Stimulated activated CD4-positive, alpha-beta T cell treated with anti-CD3 and anti-CD28 coated beads, Interleukin-1b, Interleukin-23, amount 100 ng/mL, for 1 hour (primary cell): ENCODE measurements at regions not wholly inside any gene's neighbourhood (a gene's known extent, or its start where the extent isn't known, plus 50 kb on each side); places are given as distances from the start of the nearest gene placed in this dataset.
"Not testable (repeated sequence)": the region's sequence is repeated elsewhere in the genome, so short reads cannot be mapped to it uniquely, and the experiment has no call there.

Experiments
- DNase-seq, 2 donors: peaks; one replicate each; pipeline ENCODE4 v3.0.0-alpha.2; 2020; ENCODE audit warnings: low read depth in 2 of 2

- DNase-seq = no peak
Observed at GRCh38 chr3:66629982-66630368, 129.2 kb upstream of the LRIG1 start.

- DNase-seq = no peak
Observed at GRCh38 chr3:66633402-66634381, 132.9 kb upstream of the LRIG1 start.

DNA sequence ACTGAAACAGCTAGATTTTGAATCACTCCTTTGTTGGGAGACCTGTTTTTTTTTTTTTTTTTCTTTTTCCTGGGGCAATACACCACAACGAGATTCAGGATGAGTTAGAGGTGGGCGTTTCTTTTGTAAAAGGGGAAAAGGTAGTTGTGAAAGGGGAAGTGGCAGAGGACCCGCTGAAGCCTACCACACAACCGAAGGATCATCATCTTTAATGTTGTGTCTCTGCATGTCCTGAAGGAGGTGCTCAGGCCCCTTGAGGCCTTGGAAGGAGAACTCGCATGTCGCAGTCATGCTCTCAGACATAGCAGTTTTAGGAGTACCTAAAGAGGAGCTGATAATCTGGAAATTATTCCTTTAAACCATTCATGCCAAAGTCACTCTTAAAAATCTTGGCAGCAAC lies 137.9 kb upstream of the LRIG1 start:
- DNase-seq = no peak

GRCh38 chr3:66639809-66640356 lies 139.1 kb upstream of the LRIG1 start:
- no peak for DNase-seq

DNA sequence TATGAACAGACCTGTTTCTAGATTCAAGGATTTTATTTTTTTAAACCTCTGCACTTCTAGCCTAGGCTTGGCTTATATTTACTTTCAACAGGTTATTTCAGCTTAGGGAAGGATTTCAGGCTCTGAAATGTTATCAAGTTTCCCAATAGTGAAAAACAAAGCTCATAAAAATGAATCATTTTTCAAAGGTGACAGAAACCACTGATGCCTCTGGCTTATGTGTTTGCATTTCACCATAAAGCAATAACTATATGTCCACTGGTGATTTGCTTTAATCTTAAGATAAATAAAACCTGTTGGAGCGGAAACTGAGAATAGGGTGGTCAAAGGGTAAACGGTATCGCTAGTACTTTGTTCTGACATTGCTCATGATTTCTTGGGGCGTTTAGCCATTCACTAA lies 141.2 kb upstream of the LRIG1 start:
- no peak for DNase-seq

DNA sequence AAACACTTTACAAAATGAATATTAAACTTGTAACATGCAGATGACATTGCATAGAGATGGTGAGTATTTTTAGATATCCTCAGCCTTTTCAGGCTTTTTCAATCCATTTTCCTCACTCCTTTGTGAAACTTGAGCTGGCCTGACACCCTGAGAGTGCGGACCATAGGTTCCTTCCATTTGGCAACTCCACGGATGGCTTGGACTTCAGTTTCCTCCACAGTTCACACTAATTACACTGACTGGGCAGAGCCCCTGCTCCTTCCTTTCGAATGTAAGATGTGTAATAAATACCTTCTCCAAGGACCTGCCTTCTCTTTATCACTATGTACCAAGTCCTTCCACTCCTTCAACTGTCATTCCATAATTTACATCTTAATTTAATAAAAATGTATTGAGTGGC lies 141.7 kb upstream of the LRIG1 start:
- no peak for DNase-seq

DNA sequence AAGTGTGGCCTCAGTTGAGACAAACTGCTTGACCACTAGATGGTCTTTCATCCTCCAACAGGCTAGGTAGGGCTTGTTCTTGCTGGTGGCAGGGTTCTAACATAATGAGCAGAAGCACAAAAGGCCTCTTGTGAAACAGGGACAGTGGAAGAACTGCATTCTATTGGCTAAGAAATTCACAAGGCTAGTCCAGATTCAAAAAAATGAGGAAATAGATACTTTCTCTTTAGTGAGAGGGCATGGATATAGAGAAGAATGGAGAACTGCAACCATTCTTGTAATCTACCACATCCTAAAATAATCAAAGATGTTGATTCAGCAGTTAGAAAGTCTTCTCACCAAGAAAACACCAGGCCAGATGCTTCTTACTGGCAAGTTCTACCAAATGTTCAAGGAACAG lies 143.7 kb upstream of the LRIG1 start:
- DNase-seq = no peak

- DNase-seq = no peak
Observed at GRCh38 chr3:66648975-66649374, 148.2 kb upstream of the LRIG1 start.

DNA sequence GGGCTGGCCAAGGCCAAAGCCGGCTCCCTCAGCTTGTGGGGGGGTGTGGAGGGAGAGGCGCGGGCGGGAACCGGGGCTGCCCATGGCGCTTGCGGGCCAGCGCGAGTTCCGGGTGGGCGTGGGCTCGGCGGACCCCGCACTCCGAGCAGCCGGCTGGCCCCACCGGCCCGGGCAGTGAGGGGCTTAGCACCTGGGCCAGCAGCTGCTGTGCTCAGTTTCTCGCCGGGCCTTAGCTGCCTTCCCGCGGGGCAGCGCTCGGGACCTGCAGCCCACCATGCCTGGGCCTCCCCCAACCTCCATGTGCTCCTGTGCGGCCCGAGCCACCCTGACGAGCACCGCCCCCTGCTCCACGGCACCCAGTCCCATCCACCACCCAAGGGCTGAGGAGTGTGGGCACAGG lies 150.7 kb upstream of the LRIG1 start:
- not testable (repeated sequence) for DNase-seq

DNA sequence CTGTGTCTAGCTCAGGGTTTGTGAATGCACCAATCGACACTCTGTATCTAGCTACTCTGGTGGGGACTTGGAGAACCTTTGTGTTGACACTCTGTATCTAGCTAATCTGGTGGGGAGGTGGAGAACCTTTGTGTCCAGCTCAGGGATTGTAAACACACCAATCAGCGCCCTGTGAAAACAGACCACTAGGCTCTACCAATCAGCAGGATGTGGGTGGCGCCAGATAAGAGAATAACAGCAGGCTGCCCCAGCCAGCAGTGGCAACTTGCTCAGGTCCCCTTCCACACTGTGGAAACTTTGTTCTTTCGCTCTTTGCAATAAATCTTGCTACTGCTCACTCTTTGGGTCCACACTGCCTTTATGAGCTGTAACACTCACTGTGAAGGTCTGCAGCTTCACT lies 151.3 kb upstream of the LRIG1 start:
- DNase-seq = not testable (repeated sequence)

- DNase-seq = no peak
Observed at GRCh38 chr3:66655044-66655443, 154.2 kb upstream of the LRIG1 start.

DNA sequence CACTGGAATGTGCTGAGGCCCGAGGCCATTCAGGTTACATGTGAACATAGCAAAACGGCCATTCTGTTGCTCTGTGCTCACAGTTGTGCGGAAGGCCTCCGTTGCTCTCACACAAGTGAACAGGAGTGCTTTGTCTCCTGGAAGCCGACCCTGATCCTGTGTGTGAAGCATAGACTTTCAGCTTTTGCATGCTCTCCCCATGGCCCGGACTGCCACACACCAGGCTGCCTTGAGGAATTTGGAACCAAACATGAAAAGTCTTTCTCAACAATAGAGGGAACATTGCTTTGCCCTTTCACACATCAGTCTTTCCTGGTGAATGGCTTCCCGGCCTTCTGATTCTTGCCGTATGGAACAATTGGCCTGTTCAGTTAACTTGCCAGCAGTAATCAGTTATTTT lies 154.8 kb upstream of the LRIG1 start:
- no peak for DNase-seq

DNA sequence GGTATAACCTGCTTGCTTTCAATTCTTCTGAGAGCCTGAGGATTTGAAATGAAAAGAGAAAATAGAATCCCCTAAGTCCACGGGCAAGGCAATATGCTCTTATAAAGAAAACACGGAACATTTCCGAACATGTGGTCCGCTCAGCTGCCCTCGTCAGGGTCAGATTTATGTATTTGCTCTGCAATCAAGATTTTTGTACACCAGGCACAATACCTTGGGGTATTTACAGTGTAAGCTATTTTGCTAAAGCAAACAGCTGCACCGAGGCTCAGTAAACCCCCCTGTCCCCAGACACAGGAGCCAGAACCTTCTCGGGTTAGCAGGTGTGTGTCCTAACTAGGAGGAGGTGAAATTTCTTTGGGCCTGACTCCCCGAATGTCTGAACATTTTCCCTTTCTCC lies 155.8 kb upstream of the LRIG1 start:
- DNase-seq = no peak

DNA sequence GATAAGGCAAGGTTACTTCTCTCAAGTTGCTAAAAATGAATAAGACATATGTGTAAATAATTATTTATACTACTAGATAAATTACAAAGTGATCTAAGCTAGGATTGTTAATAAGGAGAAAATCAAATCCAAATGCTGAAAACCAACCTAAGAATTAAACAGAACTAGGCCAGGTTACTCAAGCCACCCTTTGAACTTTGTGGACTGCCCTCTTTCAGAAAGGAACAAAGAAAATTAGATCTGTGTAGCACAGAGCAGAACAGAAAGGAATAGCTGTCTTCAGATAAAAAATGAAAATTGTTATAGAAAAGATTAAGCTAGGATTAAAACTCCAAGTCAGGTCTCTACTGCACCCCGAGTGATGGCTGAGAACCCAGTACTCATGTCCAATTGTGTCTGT lies 158.2 kb upstream of the LRIG1 start:
- DNase-seq = no peak

DNA sequence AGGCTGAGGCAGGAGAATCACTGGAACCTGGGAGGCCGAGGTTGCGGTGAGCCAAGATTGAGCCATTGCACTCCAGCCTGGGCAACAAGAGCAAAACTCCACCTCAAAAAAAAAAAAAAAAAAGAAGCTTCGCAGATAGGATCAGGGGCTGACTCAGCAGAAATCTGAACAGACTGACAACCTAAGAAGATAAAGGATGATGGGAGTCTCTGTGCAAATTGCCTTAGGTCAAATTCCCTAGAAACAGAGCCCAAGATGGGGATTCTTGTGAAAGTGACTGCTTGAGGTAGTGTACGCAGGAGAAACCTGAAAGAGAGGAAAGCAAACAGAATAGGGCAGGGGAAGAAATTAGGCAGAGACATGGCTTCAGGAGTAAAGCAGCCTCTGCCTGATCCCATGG lies 160.8 kb upstream of the LRIG1 start:
- DNase-seq = no peak

- DNase-seq = no peak
Observed at GRCh38 chr3:66662894-66663293, 162.1 kb upstream of the LRIG1 start.

DNA sequence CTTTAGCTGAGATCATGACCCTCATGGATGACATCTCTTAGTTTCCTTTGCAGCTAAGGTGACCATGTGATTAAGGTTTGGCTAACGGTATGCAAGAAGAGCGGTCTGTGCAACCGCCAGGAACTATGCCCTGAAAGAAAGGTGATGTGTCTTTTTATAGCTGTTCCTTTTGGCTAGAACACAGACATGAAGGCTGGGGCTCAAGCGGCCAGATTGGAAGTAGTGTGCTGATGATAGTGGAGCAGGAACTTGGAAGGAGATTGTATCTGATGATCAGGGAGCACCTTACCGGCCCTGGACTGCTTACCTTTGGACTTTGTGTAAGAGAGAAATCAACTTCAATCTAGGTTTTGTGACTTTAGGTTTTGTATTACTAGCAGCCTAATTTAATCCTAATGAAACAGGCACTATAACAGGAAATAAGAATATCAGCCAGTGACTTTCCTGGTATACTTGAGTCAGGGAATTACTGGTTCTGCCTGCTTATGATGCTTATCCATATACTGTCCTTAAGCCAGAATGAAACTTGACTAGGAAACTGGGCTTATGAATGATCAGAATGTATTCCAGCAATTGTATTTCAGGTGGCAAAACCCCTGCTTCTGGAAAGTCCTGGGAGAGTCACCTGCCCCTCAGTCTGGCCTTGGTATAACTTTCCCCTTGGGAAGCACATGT lies 164.3 kb upstream of the LRIG1 start:
- no peak for DNase-seq

DNA sequence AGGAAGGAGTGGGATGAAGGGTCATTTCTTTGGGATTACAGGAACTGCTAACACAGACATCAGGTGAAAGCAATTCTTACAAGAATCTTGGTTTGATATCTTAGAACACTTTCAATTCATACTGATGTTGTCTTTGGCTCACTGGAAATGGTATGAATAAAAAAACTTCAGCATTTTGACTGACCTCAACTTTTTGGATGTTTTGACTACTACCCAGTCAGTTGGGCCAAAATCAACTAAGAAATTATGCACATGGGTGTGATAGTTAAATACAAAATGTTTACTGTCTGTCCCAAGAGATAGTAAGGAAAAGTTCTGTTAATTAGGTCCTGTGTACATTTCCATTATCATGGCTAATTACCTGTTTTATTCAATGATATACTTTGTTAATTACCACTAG lies 165.5 kb upstream of the LRIG1 start:
- no peak for DNase-seq

DNA sequence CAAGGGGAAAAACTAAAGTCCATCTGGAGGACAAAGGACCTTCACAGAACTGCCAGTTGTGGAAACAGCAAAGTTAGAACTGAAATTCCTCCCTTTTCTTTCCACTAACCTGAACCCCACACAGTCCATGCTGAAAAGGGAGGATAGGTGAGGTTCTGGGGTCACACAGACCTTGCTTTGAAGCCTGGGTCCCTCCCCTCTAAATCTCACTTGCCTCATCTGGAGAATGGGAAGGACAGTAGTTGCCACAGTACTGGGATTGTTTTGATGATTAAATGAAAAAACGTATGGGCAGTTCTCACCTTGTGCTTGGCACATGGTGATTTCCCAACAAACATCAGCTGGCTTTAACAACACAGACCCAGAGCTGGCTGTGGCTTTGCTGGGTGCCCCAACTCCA lies 166.4 kb upstream of the LRIG1 start:
- DNase-seq = no peak

DNA sequence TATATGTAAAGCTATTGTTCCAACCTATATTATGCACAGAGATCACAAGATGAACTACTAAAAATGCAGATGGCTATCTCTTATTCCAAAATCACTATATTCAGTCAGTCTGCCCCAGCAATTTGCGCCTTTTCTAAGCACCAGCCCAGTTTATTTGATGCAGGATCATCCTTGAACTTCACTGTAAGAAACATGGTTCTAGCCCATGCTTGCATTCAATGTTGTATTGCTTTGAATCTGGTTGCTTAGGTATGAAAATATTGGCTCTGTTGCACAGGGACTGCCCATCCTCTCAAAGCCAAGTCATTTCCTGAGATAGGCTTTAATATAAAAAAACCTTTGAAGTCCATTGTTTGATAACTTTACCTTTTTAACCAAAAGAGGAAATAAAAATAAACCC lies 170.5 kb upstream of the LRIG1 start:
- DNase-seq = no peak

DNA sequence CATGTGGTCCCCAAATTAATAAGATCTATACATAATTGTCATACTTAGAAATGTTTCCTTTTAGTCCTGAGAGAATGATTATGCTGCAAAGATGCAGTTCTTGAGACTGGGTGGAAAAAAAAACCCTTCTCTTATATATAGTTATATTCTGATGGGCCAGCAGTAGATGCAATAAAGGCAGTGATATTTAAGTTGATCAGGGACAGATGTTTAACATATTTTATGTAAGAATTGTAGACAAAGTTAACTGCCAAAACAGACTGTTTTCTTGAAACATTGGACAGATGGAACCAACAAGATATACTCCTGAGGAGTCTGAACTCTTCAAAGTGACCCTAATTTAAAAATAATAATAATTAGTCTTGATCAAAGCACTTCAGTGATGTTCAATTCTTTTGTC lies 172.0 kb upstream of the LRIG1 start:
- no peak for DNase-seq

GRCh38 chr3:66673293-66673692 lies 172.5 kb upstream of the LRIG1 start:
- DNase-seq = no peak

DNA sequence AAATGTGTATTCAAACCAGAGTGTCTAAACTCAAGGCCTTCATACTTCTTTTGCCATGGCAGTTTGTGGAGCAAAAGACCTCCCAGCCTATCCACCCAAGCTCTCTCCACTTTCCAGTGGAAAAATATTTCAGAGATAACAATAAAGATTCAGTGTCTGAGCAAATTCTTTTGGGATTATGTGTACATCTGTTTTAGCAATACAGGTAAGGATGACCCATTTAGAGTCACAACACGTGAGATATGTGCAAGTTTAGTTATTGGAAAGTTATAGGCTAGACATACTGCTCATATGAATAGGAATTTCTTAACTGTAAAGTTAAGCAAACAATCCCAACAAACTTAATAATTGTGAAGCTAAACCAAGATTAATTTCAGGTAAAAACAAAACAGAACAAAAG lies 174.5 kb upstream of the LRIG1 start:
- DNase-seq = no peak
